GM19043 (cell line): ENCODE measurements at regions not wholly inside any gene's neighbourhood (a gene's known extent, or its start where the extent isn't known, plus 50 kb on each side); places are given as distances from the start of the nearest gene placed in this dataset.
A peak's percentile ranks its signal among the peaks of the same experiment; 100 is the strongest.

ENCODE experiments used
- ATAC-seq: cut with Tn5 transposase; IDR thresholded peaks from one replicate; pipeline ENCODE4 v1.9.1; 2021; ENCODE audit warnings: low read depth; ENCODE audit not compliant: unreplicated experiment

- ATAC-seq, result no peak
These were observed 299.3 kb downstream of the FBXW7 start for GRCh38 chr4:152236519-152237056.

DNA sequence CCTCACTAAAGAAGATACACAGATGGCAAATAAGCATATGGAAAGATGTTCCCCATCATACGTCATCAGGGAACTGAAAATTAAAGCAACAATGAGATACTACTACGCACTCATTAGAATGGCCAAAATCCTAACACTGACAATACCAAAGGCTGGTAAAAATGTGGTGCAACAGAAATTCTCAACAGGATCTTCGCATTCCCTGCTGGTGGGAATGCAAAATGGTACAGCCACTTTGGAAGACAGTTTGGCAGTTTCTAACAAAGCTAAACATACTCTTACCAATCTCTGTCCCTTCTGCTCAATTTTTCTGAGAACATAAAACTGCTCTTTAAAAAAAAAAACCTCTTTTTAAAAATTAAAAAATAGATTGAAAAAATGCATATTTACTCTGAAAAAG, 300.2 kb downstream of the FBXW7 start:
- ATAC-seq, result no peak

DNA sequence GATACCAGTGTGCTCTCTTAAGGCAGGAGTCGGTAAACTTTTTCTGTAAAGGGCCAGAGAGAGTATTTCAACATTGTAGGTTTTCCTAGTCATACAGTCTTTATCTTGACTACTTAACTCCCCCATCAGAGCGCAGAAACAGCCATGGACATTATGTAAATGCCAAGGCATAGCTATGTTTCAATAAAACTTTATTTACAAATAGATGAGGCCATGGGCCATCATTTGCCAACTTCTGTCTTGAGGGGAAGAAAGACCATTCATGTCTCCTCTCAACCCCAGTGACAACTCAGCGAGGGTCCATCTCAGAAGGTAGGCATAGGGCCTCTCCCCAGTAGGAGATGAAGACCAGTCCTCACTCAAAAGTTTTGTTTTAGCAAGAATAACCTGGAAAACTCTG, 301.3 kb downstream of the FBXW7 start:
- no peak for ATAC-seq

DNA sequence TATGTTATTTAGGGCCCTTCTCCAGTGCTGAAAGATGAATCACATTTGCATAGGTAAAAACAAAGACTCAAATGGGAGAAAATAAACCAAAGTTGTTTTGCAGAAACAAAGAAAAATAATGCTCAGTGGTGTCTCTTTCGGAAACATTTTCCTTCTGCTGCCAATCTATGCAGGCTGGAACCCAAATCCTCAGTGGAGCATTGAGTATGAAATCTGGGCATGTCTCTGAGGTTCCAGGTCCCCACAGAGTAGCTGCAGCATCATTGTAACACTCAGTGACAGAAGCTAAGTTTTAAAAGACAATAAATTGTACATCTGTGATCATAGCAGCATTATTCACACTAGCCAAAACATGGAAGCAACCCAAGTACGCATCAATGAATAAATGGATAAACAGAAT, 303.6 kb downstream of the FBXW7 start:
- no peak for ATAC-seq

DNA sequence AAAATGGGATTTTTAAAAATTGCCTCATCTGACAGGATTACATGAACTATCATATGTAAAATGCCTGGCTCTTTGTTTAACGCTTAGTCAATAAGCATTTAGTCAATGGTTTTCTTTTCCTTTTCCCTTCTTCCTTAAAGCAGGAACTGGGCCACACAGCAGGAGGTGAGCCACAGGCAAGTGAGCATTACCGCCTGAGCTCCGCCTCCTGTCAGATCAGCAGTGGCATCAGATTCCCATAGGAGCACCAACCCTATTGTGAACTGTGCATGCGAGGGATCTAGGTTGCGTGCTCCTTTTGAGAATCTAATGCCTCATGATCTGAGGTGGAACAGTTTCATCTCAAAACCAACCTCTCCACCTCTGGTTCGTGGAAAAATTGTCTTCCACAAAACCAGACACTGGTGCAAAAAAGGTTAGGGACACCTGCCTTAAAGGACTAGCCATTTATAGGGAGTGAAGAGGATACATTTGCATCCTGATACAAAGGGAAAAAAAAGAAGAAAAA, 306.1 kb downstream of the FBXW7 start:
- ATAC-seq, result no peak

DNA sequence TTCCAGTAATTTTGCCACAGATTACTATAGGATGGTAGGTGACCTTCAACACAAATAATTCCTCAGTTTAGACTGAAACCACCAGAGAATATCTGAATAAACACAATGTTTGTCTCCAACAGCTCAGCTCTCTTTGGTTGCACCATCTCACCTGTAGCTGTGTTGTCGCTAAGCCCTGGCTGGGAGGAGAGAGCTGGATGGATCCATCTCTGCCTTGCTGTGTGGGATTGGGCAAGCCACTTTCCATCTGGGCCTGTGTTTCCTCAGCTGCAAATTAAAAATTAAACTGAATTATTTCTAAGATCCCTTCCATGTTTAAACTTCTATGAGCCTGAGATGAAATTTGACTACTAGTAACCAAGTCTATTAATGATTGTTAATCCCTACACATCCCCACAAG, 310.2 kb downstream of the FBXW7 start:
- ATAC-seq, result no peak

GRCh38 chr4:152224721-152225420, 311.0 kb downstream of the FBXW7 start:
- no peak for ATAC-seq

DNA sequence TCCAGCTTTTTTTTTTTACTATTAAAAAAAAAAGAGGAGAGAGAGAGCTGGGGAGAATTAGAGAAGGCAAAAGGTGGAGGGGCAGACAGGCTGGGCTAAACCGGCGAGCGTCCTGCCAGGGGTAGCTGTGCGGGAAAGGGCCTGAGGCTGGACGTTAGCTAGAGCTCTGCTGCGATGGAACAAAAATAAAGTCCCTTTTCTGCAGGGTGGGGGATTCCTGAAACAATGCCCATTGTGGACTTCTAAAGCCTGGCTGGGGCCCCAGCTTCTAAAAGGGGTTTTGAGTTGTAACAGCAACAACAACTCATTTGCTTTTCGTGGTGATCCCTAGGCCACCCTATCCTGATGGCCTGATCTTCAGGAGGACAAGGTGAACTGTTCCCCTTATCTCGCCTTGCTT, 311.7 kb downstream of the FBXW7 start:
- no peak for ATAC-seq

- no peak for ATAC-seq
These were observed 312.3 kb downstream of the FBXW7 start for GRCh38 chr4:152223600-152223999.

- no peak for ATAC-seq
These were observed 313.9 kb downstream of the FBXW7 start for GRCh38 chr4:152221816-152222516.

- ATAC-seq, result peak; percentile 64
These were observed 315.7 kb downstream of the FBXW7 start for GRCh38 chr4:152220201-152220666.

DNA sequence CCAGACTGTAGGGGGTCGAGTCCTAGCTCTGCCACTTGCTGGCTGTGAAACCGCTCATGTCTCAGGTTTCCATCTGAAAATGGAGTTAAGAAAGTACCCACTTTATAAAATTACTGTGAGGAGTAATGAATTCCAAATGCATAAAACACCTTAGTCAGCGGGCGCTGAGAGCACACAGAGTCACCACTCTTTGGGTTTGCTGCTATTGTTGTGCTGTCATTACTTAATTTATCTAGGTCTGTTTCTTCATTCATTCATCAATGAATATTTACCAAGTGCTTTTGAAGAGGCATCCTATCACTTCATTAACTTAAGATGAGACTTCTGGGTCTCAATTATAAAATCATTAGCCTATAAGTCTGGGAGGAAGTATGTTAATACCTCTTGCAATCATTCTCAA, 317.3 kb downstream of the FBXW7 start:
- ATAC-seq, result no peak

DNA sequence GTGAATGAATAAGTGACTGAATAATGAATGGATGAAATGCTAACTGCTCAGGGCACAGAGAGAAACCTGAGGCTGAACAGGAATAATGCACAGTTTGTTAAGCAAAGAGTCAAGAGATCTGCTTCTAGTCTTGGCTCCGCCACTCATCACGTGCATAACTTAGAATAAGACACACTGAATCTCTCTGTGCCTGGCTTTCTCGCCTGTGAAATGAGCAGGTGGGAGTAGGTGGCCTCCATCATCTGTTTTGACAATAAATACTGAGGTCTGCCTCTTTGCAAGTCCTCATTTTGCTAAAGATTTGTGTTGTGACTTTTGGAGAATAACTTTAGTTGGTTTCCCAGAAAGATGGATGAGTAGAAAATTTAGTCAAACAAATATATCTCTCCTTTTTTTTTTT, 318.0 kb downstream of the FBXW7 start:
- no peak for ATAC-seq

GRCh38 chr4:152211936-152212653, 323.8 kb downstream of the FBXW7 start:
- no peak for ATAC-seq

- peak; percentile 83 for ATAC-seq
These were observed 326.0 kb downstream of the FBXW7 start for GRCh38 chr4:152209772-152210493.

- no peak for ATAC-seq
These were observed 328.5 kb downstream of the FBXW7 start for GRCh38 chr4:152207378-152207720.

DNA sequence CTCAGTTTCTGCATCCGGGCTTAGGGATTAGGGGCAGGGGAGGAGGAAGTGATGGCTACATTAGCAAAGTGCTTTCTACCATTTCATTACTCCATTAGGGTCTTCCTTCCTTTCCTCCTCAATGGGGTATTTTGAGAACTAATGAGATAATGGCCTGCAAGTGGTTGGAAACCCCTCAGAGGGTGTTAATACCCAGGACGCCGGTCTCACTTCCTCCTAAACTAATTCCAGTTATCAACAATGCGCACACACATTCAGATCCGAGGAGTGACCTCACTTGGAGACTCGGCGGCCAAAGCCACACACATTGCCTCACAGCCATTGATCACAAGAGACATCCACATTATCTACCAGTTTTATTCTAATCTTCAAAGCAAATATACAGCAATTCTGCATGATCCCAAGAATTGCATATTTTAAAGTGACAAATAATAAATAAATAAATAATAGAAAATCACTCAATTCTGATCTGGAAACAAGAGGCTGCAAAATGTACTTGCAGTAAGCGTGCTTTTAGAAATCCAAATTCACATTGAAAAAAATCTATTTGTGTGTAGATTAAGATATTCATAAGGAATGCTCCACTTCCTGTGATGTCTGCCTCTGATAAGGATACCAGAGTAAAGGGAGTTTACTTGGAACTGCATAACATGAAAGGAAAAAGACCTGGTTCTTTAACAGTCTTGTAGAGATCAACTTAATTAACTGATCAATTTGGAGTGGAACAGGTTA, 329.1 kb downstream of the FBXW7 start:
- no peak for ATAC-seq

GRCh38 chr4:152206185-152206584, 329.7 kb downstream of the FBXW7 start:
- no peak for ATAC-seq

GRCh38 chr4:152202415-152202814, 333.5 kb downstream of the FBXW7 start:
- ATAC-seq, result no peak
